HG03354 (cell line): ENCODE measurements at regions not wholly inside any gene's neighbourhood (a gene's known extent, or its start where the extent isn't known, plus 50 kb on each side); places are given as distances from the start of the nearest gene placed in this dataset.
"Not testable (repeated sequence)": the region's sequence is repeated elsewhere in the genome, so short reads cannot be mapped to it uniquely, and the experiment has no call there.

Experiments used
- ATAC-seq: cut with Tn5 transposase; IDR thresholded peaks from one replicate; pipeline ENCODE4 v1.9.1; 2021; ENCODE audit warnings: mild to moderate bottlenecking; ENCODE audit not compliant: unreplicated experiment, poor library complexity, severe bottlenecking

DNA sequence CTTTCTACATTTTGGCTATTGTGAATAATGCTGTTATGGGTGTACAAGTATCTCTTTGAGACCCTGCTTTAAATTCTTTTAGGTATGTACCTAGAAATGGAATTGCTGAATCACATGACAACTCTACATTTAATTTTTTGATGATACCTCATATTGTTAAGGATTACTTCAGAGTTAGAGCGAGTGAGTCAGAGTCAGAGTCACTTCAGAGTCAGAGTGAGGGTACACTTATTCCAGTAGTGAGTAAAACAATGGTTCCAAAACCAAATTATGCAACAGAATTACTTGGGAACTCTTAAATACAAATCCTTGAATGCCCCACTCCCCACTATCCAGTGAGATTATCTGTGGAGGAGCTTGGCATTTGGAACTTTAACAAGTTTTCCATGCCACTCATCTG is 50.3 kb upstream of the SNRK start:
- ATAC-seq: no peak

DNA sequence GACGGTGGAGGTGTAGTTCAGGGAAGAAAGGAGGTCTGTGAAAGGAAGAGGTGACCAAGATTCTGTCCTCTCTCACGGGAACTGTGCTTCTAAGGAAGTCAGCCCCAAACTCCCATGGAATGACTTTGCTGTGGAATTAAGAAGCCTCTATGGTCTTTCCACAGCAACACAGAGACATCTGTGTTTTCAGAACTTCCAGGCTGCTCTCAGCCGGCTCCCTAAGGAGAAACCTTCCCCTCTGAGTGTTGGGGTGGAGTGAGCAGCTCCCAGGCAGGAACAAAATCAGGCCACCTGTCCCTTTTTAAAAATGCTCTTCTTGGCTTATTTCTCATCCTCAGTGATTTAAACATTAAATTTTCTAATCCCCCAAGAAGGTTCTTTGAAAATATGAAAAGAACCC is 53.3 kb upstream of the SNRK start:
- no peak for ATAC-seq

DNA sequence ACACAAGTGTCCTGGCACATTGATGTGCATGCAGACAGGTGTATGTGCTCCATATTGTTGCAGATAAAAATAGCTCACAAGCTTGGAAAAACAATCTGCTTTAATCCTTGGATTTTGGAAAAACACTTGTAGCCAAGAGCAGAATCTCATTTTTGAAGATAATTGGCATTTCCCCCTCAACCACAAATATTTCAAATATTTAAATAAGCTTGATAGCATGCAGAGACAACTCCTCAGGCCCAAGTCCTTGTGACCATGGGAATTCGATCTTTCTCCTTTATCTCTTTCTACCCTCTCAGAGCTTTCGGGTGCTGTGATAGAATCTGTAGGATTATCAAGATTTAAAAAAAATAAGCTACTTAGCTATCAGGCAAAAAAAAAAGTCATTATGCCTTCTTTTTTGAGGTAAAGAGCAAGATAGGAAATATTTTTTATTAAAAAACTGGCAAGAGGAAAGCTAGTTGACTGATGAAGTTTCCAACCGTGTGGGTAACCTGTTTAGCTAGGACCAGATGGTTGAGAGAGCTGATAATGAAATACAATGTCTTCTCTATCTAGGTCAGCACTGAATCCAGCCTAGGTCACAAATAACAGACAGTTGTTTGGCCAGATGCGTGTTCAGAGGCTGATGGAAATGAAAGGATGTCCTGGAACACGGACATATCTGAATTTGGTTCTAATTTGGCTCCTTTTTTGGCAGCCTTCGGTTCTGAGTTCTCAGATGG is 54.9 kb upstream of the SNRK start:
- no peak for ATAC-seq

DNA sequence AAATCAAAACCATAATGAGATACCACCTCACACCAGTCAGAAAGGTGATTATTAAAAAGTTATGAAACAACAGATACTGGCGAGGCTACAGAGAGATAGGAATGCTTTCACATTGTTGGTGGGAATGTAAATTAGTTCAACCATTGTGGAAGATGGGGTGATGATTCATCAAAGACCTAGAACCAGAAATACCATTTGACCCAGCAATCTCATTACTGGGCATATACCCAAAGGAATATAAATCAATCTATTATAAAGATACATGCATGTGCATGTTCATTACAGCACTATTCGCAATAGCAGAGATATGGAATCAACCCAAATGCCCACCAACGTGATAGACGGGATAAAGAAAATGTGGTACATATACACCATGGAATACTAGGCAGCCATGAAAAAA is 56.5 kb upstream of the SNRK start:
- ATAC-seq: not testable (repeated sequence)

DNA sequence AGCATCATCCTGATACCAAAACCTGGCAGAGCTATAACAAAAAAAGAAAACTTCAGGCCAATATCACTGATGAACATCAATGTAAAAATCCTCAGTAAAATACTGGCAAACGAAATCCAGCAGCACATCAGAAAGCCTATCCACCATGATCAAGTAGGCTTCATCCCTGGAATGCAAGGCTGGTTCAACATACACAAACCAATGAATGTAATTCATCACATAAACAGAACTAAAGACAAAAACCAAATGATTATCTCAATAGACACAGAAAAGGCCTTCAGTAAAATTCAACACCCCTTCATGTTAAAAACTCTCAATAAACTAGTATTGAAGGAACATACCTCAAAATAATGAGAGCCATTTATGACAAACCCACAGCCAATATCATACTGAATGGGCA is 58.7 kb upstream of the SNRK start:
- ATAC-seq: not testable (repeated sequence)

DNA sequence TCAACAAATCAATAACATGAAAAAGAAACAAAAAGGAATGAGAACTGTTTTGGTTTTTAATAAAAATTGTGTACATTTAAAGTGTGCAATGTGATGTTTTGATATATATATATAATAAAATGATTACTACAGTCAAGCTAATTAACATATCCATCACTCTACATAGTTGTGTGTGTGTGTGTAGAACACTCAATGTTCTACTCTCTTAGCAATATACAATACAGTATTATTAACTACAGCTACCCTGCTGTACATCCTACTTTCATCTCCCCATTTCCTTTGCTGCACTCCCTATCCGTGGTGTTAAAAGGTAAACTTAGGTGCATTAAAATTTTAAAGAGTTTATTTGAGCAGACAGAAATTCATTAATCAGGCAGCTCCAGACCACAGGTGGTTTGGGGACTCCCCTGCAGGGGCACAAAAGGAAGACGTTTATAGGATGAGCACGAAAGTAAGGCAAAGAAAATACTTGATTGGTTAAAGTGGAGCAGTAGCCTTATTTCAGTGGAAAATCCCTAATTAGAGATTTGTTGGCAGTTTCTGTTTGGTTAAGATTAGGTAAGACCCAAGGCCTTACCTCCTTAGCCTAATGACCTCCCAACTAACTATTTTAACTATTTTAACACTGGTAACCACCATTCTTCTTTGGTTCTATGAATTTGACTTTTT is 61.8 kb upstream of the SNRK start:
- ATAC-seq: no peak

DNA sequence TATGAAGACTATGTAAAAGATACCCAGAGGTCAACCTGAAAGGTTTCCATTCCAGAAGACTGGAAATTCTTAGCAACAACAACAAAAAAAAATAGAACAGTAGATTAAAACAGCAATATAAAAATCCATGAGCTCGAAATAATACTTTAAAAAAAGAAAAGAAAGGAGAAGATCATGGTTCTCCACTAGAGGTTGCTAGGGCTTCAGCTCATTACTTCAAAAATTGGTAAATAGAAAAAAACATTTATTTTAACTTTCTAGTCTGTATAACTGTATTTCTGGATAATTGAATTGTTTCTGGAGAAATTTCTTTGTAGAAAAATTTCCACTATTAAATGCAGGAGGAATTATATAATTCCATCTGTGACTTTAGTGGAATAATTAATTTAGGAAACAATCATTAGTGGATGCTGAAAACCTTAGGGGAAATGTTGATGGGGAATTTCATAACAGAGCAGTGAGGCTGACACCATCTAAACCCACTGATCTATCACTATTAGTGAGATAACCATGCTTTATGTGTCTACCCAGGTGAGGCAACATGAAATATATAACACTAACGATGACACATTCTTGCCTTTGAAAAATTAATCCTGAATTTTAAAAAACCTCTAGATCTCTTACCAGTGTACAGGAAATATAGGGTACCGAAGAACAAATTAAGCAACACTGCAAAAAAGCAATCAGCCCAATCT is 62.5 kb upstream of the SNRK start:
- no peak for ATAC-seq

DNA sequence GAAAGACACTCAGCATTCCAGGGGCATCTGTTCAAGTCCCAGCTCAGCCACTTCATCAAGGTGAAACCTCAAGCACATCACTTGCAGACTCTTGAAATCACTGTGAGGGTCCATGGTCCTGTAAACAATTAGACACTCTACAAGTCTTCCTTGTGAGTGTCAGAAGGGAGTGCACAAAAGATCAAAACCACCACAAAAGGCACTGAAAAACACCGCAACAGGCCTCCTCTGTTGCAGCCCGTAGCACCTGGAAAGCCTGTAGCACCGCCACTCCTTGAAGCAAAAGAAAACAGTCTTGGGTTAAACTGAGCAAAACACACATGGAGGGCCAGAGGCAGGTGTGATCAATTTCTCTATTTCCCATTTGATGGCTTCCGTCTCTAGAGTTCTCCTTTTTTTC is 63.8 kb upstream of the SNRK start:
- ATAC-seq: no peak

DNA sequence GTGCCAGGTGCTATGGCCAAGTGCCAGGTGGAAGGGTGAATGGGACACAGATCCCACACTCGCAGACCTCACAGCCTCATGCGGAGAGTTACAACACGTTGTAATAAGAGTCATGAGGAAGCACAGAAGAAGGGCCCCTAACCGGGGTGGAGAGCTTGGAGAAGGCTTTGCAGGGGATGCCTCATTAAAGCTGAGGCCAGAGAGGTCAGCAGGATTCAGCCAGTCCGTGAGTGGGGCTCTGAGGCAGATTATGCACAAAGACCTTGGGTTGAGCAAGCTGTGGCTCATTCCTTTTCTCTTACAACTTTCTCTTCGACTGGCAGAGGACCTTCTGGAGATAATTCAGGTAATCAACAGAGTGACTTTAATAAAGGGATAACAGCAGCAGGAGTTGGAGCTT is 65.3 kb upstream of the SNRK start:
- no peak for ATAC-seq

DNA sequence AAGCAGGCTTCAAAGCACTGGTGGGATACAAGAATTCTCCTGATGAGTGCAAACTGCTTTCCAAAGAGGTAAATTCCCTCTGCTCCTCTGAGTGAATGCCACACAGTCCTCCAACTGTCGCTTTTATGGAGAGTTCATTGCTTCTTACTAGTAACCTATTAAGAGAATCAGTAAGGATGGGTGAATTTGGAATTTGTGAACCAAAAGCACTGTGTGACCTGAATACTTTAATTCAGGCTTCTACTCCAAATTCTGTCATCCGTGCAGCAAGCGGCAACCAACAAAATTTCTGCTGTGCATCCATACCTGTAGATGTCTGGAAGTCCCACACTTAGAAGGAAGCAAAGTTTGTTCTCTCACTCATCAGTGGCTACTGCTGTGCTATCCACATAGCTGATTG is 66.7 kb upstream of the SNRK start:
- ATAC-seq: no peak

DNA sequence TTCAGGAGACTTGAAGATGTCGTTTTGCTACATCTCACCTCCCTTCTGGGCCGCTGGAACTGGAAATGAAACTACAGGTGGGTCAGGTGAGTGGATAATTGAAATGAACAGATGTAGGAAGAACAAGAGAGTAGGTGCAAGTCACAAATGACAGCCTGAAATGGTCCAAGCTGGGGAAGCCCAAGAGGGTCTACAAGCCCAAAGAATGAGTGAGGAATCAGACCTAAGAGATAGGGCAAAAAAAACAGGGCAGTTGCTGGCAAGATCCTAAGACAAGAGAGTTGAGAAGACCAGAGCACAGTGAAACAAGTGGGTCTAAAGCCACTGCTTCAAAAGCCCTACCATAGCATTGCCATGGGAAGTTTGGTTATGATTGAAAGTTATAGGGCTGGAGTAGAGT is 67.4 kb upstream of the SNRK start:
- ATAC-seq: no peak

DNA sequence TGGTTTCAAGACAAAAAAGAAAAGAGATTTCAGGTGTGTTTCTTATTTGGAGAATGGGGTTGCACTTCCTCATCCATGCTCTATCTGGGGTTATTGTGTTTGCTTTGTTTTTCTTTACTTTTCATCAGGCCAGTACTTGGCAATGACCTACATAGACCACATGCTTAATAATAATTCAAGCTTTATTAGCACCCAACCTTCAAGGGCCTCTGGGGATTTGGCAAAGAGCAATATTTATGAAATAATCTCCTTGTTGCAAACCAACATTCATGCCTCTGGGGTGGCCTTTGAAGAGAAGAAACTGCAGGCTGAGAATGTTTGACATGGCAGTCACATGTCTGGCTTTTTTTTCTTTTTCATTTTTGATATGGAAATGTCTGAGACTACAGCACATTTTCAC is 68.2 kb upstream of the SNRK start:
- ATAC-seq: no peak

DNA sequence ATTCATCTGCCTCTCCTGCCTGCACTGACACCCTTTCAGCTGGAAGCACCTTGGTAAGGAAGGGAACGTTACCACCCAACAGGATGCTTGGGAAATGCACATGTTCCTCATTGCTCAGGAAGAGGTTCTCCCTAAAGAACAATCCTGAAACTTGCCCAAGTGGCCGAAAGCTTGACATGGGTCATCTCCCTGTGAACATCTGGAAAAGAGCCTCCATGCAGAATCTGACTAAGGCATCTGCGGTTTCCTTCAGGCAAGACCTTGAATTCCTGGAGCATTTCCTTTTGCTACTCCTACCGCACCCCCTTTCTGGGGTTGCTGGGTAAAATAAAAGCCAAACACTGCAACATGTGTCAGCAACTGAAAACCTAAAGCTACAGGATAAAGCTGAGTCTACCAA is 68.7 kb upstream of the SNRK start:
- ATAC-seq: no peak

DNA sequence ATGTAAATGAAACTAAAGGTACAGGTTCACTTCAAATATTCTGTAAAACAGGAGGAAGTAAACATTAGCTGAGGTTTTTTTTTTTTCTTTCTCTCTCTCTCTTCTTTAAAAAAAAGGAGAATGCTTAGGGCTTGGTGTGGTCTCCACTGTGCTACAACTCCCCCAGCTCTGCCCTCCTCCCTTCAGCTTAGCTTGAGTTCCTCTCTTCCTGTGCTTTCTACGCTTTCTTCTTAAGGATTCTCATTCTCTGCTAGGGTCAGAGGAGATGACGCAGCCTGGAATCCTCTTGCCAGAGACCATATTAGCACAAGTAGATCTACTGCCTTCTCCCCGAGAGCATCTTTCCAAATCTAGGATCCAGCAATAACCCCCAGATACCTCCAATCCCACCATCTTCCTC is 69.1 kb upstream of the SNRK start:
- ATAC-seq: no peak

DNA sequence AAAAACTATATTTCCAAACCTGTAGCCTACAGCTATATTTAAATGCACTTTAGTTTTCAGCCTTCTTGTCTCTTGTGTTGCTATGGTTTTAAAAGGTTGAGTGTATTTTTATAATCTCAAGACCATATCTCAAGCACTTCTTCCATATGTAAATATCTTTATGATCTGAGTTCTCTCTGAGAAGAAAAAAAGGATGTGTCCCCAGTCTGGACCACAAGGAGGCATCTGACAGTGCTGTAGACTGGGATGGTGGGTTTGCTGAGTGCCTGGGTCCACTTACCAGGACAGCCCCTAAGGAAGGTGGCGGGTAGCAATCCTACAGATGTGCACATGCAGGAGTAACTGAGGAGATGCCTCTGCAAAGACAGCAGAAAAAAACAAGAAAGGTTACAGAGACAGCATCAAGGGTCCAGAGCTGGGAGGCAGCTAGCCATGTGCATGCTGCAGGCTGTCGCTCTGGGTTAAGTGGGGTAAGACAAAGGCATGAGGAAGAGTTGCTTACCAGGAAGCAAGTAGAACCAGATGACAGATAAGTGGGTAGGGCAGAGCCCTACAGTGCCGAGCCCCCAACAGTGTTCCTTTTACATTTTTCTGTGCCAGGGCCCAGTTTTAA is 70.6 kb upstream of the SNRK start:
- no peak for ATAC-seq

DNA sequence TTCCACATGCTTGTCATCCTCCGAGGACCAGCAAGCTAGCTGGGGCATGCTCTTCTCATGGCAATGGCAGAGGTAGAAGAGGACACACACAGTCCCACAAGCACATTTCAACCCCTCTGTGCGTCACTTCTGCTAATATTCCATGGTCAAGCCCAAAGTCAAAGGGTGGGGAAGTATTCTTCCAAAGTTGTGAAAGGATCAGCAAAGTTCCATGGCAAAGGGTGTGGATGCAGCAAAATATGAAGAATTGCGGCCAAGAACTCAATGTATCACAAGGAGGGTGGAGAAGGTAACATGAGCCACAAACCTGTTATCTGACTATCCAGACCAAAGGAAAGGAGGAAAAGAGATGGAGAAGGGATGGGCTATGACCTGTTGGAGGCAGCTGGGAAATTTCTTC is 71.2 kb upstream of the SNRK start:
- ATAC-seq: no peak

DNA sequence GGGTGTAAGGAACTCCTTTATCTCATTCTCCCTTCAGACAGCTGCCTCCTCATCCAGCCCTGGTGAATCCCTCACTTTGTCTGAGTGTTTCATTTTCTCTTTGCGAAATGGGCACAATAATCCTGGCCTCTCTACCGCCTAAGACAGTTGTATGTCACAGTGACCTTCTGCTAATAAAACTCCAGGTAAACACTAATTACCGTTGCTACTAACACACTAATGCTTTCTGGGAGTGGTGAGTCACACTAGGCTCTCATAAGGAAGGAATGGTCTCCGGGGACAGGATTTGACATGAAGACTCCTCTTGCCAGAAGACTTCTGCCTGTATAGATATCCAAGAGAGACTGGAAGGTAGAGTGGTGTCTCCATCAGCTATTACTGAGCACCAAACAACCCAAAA is 71.7 kb upstream of the SNRK start:
- no peak for ATAC-seq

DNA sequence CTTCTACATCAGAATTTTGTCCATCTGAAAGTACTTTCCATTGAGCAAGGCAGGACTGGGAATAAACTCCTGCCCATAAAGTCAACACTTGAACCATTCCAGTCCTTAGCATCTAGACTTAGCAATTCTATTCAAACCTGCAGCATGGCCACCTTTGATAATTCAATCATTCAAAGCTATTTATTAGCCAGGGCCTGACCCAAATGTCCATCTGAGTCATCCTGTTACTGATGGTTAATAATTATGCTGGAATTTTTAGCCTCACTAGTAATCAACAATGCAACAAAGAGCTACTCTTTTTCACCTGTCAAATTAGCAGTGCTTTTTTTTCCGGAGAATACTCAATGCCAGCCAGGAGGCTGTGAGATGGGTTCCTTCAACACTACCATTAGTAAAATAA is 72.7 kb upstream of the SNRK start:
- peak; percentile 81 for ATAC-seq

DNA sequence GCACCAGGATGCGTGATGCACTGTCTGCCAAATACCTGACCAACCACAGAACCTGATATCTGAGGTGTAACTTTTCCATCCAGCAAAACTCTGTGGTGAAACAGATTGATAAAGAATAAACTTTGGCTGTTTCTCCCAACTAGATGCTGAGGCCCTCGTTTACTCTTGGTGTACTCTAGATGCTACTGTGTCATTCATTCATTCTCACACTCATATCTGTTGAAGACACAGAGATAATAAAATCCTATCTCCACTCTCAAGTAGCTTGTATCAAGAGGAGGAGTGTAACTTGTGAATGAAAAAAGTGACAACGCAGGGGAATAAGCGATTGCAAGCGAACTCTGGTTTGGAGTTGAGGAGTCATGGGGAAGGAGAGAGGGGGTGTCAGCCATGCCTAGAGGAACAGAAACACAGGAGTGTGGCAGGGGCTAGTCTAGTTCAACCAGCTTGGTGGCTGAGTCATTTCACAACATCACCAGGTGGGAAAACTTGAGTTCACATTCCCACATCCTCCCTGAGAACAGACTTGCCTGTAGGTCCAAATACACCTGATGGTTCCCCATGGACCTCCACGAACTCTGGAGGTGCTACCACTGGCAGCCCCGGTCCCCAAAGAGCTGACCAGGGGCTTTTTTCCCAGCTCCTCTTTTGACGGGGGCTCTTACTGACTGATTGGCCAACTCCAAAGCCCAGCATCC is 73.3 kb upstream of the SNRK start:
- ATAC-seq: peak; percentile 43

DNA sequence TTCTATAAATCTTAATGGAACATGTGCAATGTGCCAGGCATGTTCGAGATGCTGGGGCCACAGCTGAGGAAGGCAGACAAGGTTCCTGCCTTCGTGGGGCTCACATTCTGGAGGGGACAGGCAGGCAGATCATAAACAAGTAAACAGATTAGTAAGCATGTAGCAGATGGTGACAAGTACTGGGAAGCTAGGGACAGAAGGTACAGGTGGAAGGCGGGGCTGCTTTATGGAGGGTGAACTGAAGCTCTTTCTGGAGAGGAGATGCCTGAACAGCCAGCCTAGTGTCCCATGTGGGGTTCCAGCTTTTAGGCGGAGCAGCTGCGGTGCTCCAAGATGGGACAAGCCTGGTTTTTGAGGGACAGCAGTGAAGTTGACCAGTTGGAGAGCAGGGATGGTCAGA is 74.7 kb upstream of the SNRK start:
- ATAC-seq: no peak
